ENCODE measurements at regions not wholly inside any gene's neighbourhood (a gene's known extent, or its start where the extent isn't known, plus 50 kb on each side); places are given as distances from the start of the nearest gene placed in this dataset.

GRCh38 chr7:52143219-52143618, 826.6 kb upstream of the COBL start:
- Histone ChIP-seq H3K36me3 (ENCODE audit: control insufficient read depth, insufficient read depth, low read length) (no peaks in the 10 kb centered on the region), H3K4me3 (ENCODE audit: low read depth, low read length) (no peak overlapping the region), H3K4me1 (peaks cover 34% of the 10 kb centered on the region), H3K27me3 (replicated peaks; ENCODE audit: control insufficient read depth, insufficient read depth, low read length) (no peaks in the 10 kb centered on the region), H3K9me3 (peaks cover 10% of the 10 kb centered on the region; the same call in 1 of the 2 replicates)
- intact Hi-C loops (cut with micrococcal nuclease; ENCODE audit: unreplicated experiment) = loop anchor here (10.0 kb wide), 1 partner anchor 498 kb away; no protein-coding TSS in a partner anchor
- no peak for DNase-seq
- CTCF ChIA-PET = no interaction called here
- Mint-ChIP-seq H3K36me3 (ENCODE audit: insufficient read depth, unreplicated experiment) (no peaks in the 10 kb centered on the region), H3K27ac (ENCODE audit: unreplicated experiment) (no peak overlapping the region), H3K9me3 (ENCODE audit: unreplicated experiment) (peaks cover 21% of the 10 kb centered on the region), H3K4me3 (ENCODE audit: unreplicated experiment) (no peak overlapping the region), H3K27me3 (ENCODE audit: insufficient read depth, unreplicated experiment) (no peaks in the 10 kb centered on the region), H3K4me1 (ENCODE audit: low read depth, unreplicated experiment) (peaks cover 8% of the 10 kb centered on the region)
- TF ChIP-seq, protein P1, sequence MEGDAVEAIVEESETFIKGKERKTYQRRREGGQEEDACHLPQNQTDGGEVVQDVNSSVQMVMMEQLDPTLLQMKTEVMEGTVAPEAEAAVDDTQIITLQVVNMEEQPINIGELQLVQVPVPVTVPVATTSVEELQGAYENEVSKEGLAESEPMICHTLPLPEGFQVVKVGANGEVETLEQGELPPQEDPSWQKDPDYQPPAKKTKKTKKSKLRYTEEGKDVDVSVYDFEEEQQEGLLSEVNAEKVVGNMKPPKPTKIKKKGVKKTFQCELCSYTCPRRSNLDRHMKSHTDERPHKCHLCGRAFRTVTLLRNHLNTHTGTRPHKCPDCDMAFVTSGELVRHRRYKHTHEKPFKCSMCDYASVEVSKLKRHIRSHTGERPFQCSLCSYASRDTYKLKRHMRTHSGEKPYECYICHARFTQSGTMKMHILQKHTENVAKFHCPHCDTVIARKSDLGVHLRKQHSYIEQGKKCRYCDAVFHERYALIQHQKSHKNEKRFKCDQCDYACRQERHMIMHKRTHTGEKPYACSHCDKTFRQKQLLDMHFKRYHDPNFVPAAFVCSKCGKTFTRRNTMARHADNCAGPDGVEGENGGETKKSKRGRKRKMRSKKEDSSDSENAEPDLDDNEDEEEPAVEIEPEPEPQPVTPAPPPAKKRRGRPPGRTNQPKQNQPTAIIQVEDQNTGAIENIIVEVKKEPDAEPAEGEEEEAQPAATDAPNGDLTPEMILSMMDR (IDR thresholded peaks at IDR 0.05; ENCODE audit: insufficient read depth in 1 of 2, low read depth in 1 of 2, low read length in 1 of 2, severe bottlenecking in 1 of 2, unreplicated experiment in 1 of 2) = no peak
- BruUV-seq (replicated peaks) = no TSS peak
- POLR2A ChIA-PET = no interaction called here

GRCh38 chr7:52140851-52141250, 824.2 kb upstream of the COBL start:
- POLR2A ChIA-PET = no interaction called here
- Mint-ChIP-seq H3K4me3 (ENCODE audit: unreplicated experiment) (no peak overlapping the region), H3K27me3 (ENCODE audit: insufficient read depth, unreplicated experiment) (no peaks in the 10 kb centered on the region), H3K9me3 (ENCODE audit: unreplicated experiment) (peaks cover 41% of the 10 kb centered on the region), H3K36me3 (ENCODE audit: insufficient read depth, unreplicated experiment) (no peaks in the 10 kb centered on the region), H3K4me1 (ENCODE audit: low read depth, unreplicated experiment) (peaks cover 8% of the 10 kb centered on the region), H3K27ac (ENCODE audit: unreplicated experiment) (no peak overlapping the region)
- intact Hi-C loops (cut with micrococcal nuclease; ENCODE audit: unreplicated experiment) = loop anchor here (10.0 kb wide), 1 partner anchor 496 kb away; no protein-coding TSS in a partner anchor
- no TSS peak for BruUV-seq (replicated peaks)
- Histone ChIP-seq H3K4me1 (peaks cover 13% of the 10 kb centered on the region), H3K36me3 (ENCODE audit: control insufficient read depth, insufficient read depth, low read length) (no peaks in the 10 kb centered on the region), H3K9me3 (peaks cover 10% of the 10 kb centered on the region; the same call in 1 of the 2 replicates), H3K4me3 (ENCODE audit: low read depth, low read length) (no peak overlapping the region), H3K27me3 (replicated peaks; ENCODE audit: control insufficient read depth, insufficient read depth, low read length) (no peaks in the 10 kb centered on the region)
- no peak for DNase-seq
- TF ChIP-seq, protein P1 (IDR thresholded peaks at IDR 0.05; ENCODE audit: insufficient read depth in 1 of 2, low read depth in 1 of 2, low read length in 1 of 2, severe bottlenecking in 1 of 2, unreplicated experiment in 1 of 2) = no peak
- CTCF ChIA-PET = no interaction called here

DNA sequence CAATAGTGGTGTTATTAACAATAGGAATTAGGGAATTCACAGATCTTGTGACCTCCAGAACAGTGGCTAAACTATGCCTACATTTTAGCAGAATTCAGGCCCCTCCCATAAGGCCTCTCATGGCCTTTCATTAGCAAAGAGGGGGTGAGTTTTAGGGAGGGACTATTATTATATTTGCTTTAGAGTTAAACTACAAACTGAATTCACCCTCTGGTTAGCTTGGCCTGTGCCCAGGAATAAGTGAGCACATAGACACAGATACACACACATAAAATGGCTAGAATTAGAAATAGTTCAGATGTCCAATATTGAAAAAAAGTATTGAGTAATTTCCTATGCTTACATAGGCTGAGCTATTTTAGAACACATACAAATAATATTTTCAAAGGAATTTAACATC, 818.8 kb upstream of the COBL start:
- H3K36me3 ChIP-seq (ENCODE audit: control insufficient read depth, insufficient read depth, low read length) = no peaks in the 10 kb centered on the region
- intact Hi-C loops (cut with micrococcal nuclease; ENCODE audit: unreplicated experiment) = no loop called here

More for the DNA sequence above, 818.8 kb upstream of the COBL start:
- no peaks in the 10 kb centered on the region for H3K27me3 Mint-ChIP-seq (ENCODE audit: insufficient read depth, unreplicated experiment)
- H3K9me3 ChIP-seq = peaks cover 10% of the 10 kb centered on the region; the same call in 1 of the 2 replicates
- H3K36me3 Mint-ChIP-seq (ENCODE audit: insufficient read depth, unreplicated experiment) = no peaks in the 10 kb centered on the region
- no TSS peak for BruUV-seq (replicated peaks)
- H3K4me1 ChIP-seq = no peaks in the 10 kb centered on the region
- no peak overlapping the region for H3K4me3 Mint-ChIP-seq (ENCODE audit: unreplicated experiment)
- no peaks in the 10 kb centered on the region; the same call in 1 of the 2 replicates for H3K27me3 ChIP-seq (replicated peaks; ENCODE audit: control insufficient read depth, insufficient read depth, low read length)
- CTCF ChIA-PET = no interaction called here
- POLR2A ChIA-PET = no interaction called here
- no peak overlapping the region for H3K27ac Mint-ChIP-seq (ENCODE audit: unreplicated experiment)
- no peak overlapping the region for H3K4me3 ChIP-seq (ENCODE audit: low read depth, low read length)
- TF ChIP-seq, protein P1 (IDR thresholded peaks at IDR 0.05; ENCODE audit: insufficient read depth in 1 of 2, low read depth in 1 of 2, low read length in 1 of 2, severe bottlenecking in 1 of 2, unreplicated experiment in 1 of 2) = no peak
- H3K4me1 Mint-ChIP-seq (ENCODE audit: low read depth, unreplicated experiment) = no peaks in the 10 kb centered on the region
- no peak for DNase-seq
- H3K9me3 Mint-ChIP-seq (ENCODE audit: unreplicated experiment) = peaks cover 26% of the 10 kb centered on the region

Data from Caco-2 (cell line).